ENCODE measurements at regions not wholly inside any gene's neighbourhood (a gene's known extent, or its start where the extent isn't known, plus 50 kb on each side); places are given as distances from the start of the nearest gene placed in this dataset.

DNA sequence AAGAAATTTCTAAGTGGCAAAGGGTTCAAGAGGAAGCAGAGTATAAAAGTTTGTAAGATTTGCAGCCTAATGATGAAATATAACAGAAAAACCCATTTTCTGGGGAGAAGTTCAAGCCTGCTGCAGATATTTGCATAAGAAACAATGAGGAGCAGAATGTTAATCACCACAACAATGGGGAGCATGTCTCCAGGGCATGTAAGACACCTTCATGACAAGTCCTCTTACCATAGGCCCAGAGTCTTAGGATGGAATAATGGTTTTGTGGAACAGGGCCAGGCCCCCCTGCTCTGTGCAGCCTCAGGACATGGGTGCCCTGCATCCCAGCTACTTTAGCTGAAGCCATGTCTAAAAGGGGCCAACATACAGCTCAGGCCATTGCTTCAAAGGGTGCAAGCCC is 809.0 kb upstream of the SLITRK5 start:
- no peak for TF ChIP-seq CTCF (IDR thresholded peaks at IDR 0.05)
- no peak for TF ChIP-seq POLR2A (IDR thresholded peaks at IDR 0.05)
- TF ChIP-seq POLR2AphosphoS5 (IDR thresholded peaks at IDR 0.05), result no peak
